PC-9 (cell line): ENCODE measurements at regions not wholly inside any gene's neighbourhood (a gene's known extent, or its start where the extent isn't known, plus 50 kb on each side); places are given as distances from the start of the nearest gene placed in this dataset.

ENCODE experiments used
- BruUV-seq: library from RNA; stranded (reverse); fragments of 400-500 nt; replicated peaks from 2 replicates; lab custom pipeline; 2021; lab: Mats Ljungman, UMichigan
- CTCF ChIA-PET: fragments of 300-600 bp; sonication (Branson Sonifier 250); formaldehyde crosslinking; loops from one replicate; lab custom pipeline; 2022; ENCODE audit warnings: antibody characterized with exemption; lab: Charles Lee
- POLR2A ChIA-PET: fragments of 300-600 bp; sonication (Branson Sonifier 250); formaldehyde crosslinking; loops from one replicate; lab custom pipeline; 2022; ENCODE audit warnings: antibody characterized with exemption; ENCODE audit not compliant: unreplicated experiment; lab: Charles Lee
- DNase-seq, 2 experiments: peaks; one replicate each; pipeline versions ENCODE4 v3.0.0 to v3.0.0-alpha.2; 2015 to 2022; ENCODE audit warnings: mixed read lengths in 1 of 2
- H2AFZ ChIP-seq: fragments of 200-600 bp; sonication (generic); 2 replicates; pipeline ENCODE4 v1.8.1; 2017; ENCODE audit warnings: antibody characterized with exemption
- H3F3A ChIP-seq: fragments of 200-600 bp; sonication (generic); 2 replicates; pipeline ENCODE4 v1.8.1; 2017; ENCODE audit warnings: antibody characterized with exemption, mild to moderate bottlenecking, low read depth; ENCODE audit not compliant: insufficient read depth
- H3K27ac ChIP-seq: fragments of 200-600 bp; sonication (generic); 2 replicates; pipeline ENCODE4 v1.6.1; 2016; ENCODE audit warnings: mixed run types
- H3K27me3 ChIP-seq: fragments of 200-600 bp; sonication (generic); 2 replicates; pipeline ENCODE4 v1.6.1; 2016; ENCODE audit warnings: low read depth, mixed run types; ENCODE audit not compliant: insufficient read depth
- H3K36me3 ChIP-seq: fragments of 200-600 bp; sonication (generic); 2 replicates; pipeline ENCODE4 v1.6.1; 2016; ENCODE audit warnings: low read depth, mixed run types
- H3K4me1 ChIP-seq: fragments of 200-600 bp; sonication (generic); replicated peaks from 2 replicates; pipeline ENCODE4 v1.6.1; 2016; ENCODE audit warnings: mixed run types; ENCODE audit not compliant: insufficient read depth
- H3K4me2 ChIP-seq: fragments of 200-600 bp; sonication (generic); 2 replicates; pipeline ENCODE4 v1.6.1; 2017; ENCODE audit warnings: mixed run types
- H3K4me3 ChIP-seq: fragments of 200-600 bp; sonication (generic); 2 replicates; pipeline ENCODE4 v1.6.1; 2016; ENCODE audit warnings: mixed run types
- H3K79me2 ChIP-seq: fragments of 200-600 bp; sonication (generic); 2 replicates; pipeline ENCODE4 v1.6.1; 2017; ENCODE audit warnings: low read depth, mixed run types
- H3K9me2 ChIP-seq: fragments of 200-600 bp; sonication (generic); 2 replicates; pipeline ENCODE4 v1.8.1; 2017; ENCODE audit warnings: mild to moderate bottlenecking; ENCODE audit not compliant: insufficient read depth
- H3K9me3 ChIP-seq: fragments of 200-600 bp; sonication (generic); 2 replicates; pipeline ENCODE4 v1.8.1; 2016; ENCODE audit warnings: low read depth; ENCODE audit not compliant: insufficient read depth
- H4K20me1 ChIP-seq: fragments of 200-600 bp; sonication (generic); 2 replicates; pipeline ENCODE4 v1.8.1; 2017; ENCODE audit not compliant: insufficient read depth
- EZH2 ChIP-seq: fragments of 200-600 bp; sonication (generic); IDR thresholded peaks from 2 replicates; pipeline ENCODE4 v1.8.0; 2017; ENCODE audit warnings: antibody characterized with exemption, low read depth
- intact Hi-C: fragments of 100-400 bp; cut with micrococcal nuclease; formaldehyde crosslinking; loops from one replicate; pipeline ENCODE4 v1.10.0; 2022; ENCODE audit not compliant: unreplicated experiment
- TF ChIP-seq, protein P1 (sequence below): fragments of 200-600 bp; sonication (generic); conservative IDR thresholded peaks from 2 replicates; pipeline ENCODE4 v1.6.1; 2017; ENCODE audit warnings: mixed run types, antibody characterized with exemption, mild to moderate bottlenecking, moderate library complexity

- Histone ChIP-seq H3K4me1 (no peaks in the 10 kb centered on the region), H3F3A (no peaks in the 10 kb centered on the region), H3K36me3 (no peaks in the 10 kb centered on the region), H3K27me3 (no peaks in the 10 kb centered on the region), H3K4me2 (no peak overlapping the region; the same call in 1 of the 2 replicates), H3K79me2 (no peaks in the 10 kb centered on the region), H3K27ac (no peak overlapping the region), H3K4me3 (peak overlapping the region; percentile 41; the same call in 1 of the 2 replicates), H3K9me3 (no peaks in the 10 kb centered on the region), H2AFZ (no peak overlapping the region), H4K20me1 (no peaks in the 10 kb centered on the region), H3K9me2 (no peaks in the 10 kb centered on the region)
- TF ChIP-seq, protein P1, sequence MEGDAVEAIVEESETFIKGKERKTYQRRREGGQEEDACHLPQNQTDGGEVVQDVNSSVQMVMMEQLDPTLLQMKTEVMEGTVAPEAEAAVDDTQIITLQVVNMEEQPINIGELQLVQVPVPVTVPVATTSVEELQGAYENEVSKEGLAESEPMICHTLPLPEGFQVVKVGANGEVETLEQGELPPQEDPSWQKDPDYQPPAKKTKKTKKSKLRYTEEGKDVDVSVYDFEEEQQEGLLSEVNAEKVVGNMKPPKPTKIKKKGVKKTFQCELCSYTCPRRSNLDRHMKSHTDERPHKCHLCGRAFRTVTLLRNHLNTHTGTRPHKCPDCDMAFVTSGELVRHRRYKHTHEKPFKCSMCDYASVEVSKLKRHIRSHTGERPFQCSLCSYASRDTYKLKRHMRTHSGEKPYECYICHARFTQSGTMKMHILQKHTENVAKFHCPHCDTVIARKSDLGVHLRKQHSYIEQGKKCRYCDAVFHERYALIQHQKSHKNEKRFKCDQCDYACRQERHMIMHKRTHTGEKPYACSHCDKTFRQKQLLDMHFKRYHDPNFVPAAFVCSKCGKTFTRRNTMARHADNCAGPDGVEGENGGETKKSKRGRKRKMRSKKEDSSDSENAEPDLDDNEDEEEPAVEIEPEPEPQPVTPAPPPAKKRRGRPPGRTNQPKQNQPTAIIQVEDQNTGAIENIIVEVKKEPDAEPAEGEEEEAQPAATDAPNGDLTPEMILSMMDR, result no peak
- no peak for TF ChIP-seq EZH2
- ChIA-PET CTCF (no interaction called here), POLR2A (no interaction called here)
- intact Hi-C loops, result loop anchor here (1.0 kb wide), 1 partner anchor 54 kb away; the partner anchor contains the start of gene HLA-A
- DNase-seq, result peak in 1 of 2 experiments; percentile 57
- BruUV-seq, result no TSS peak
Measured at GRCh38 chr6:29887819-29888776, 54.2 kb upstream of the HLA-A start.
